ENCODE measurements at regions not wholly inside any gene's neighbourhood (a gene's known extent, or its start where the extent isn't known, plus 50 kb on each side); places are given as distances from the start of the nearest gene placed in this dataset.

DNA sequence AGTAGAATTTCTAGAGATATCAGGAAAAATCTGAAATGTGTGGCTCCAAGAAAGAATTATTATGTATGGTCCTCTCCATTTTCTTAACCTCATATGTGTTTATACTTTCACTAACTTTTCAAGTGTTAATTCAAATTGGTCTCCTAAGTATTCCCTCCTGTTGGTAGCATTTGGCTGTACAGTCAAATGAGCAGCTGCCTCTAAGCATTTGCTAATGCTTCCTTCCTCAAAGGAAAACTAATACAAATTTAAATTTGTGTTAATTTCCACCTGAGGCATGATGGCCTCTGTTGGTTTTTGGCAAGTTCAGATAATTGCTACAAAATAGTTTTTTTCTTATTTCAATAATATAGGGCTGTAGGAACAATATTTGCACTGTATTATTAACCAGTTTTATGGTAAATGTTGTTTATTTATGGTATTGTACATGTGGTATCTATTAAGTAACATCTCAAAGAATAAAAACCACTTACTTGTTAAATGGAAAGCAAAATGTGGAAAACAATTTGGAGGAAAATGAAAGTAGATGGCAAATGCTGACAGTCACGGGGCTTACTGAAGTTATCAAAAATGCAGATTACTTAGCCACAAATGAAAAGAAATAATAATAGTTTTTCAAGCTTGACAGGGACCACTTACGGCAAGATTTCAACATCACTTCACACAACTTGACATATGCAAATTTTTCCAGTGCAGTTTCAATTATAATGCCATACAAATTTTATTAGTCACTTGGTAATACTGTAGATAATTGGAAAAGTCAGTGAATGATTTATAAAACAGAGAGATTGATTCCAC is 299.3 kb upstream of the MEOX2 start:
- FAIRE-seq = no peak

DNA sequence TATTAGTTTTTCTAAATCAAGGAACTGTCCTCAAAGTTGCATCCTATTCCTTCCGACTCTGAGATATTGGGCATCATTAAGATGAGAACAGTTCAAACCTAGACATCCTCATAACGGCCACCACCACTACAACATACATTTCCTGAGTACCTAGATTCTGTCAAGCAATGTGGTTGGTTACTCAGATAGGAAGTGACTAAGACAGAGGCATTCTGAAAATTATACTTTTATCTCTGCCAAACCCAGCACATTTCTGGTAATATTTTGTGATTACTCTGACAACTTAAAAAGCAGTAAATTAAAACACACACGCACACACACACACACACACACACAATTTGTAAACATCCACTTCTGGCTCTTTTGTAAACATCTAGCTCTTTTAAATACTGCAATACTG is 291.2 kb upstream of the MEOX2 start:
- FAIRE-seq = no peak

GRCh38 chr7:15972862-15973275 is 286.4 kb upstream of the MEOX2 start:
- no peak for FAIRE-seq

DNA sequence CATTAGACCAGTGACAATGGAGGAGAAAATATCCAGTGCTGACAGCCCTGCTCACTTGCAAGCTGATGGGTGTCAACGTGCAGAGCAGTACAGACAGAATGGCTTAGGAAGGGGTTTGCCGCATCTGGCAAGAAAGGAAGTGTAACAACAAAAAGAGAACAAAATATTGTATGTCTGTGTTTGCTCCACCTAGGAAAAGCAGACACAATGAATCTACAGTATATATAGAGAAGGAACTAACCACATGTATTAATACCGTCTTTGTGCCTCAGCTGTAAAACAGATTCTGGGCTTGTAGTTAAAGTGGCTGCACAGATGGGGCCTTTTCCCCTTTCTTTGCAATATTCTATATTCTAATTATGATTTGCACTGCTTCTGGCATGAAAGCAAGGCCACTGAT is 281.1 kb upstream of the MEOX2 start:
- no peak for FAIRE-seq

DNA sequence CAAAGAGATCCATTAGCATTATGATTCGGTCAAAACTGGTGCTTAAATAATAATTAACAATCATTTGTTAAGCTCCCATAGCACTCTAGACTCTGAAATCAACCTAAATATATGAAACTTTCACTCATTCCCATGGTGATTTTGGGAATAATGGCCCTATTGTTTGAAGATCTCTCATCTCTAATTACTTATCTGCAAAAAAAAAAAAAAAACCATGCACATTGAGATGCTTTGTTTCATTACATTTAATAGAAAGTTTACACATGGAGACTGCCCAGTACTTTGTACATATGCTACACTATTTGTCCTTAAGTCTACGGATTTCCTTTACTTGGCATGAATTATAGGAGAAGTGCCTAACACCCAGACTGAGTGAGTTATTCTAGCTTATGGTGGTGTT is 280.6 kb upstream of the MEOX2 start:
- no peak for FAIRE-seq

DNA sequence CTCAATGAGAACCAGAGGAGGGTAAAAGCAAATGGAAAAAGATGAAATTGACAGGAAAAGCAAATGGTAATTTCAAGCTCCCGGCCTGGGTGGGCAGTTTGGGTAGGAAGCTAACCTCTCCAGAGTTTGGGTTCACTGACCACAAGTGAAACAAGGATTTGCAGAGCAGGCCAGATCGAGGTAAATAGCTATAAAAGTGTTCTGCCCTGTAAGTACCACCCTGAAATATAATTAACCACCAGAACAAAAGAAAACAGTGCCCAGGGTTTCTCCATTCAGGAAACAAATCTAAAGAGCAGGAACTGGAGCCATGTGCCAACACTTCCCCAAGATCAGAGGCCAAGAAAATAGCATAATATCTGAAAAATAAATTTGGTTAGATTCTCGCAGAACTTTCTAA is 276.7 kb upstream of the MEOX2 start:
- no peak for FAIRE-seq

DNA sequence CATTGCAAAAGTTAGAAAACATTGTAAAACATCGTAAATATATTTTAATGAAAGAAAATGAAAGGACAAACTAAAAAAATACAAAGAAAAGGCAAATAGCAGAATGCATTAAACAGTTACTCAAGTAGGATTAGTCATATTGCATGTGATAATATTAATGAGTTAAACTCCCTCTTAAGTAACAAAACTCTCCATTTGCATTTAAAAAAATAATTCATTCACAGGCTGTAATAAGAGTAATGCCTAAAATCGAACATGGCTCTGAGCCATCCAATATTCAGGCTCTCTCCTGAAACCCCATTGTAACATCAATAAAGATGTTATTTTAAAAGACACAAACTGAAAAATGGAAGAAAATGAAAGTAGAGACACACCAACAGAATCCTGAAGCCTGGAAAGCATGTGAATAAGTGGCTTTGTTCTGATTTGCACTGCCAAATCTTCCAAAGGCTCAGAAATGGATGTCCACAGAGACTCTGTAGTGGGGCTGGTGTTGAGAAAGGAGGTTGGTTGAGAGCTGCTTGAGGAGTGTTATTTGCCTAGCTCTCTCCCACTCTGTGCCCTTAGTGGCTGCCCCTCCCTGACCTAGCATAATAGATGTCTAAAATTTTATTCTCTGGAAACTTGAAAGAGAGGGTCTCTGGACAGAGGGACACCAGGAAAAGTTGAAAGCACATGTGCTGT is 268.3 kb upstream of the MEOX2 start:
- FAIRE-seq = no peak

DNA sequence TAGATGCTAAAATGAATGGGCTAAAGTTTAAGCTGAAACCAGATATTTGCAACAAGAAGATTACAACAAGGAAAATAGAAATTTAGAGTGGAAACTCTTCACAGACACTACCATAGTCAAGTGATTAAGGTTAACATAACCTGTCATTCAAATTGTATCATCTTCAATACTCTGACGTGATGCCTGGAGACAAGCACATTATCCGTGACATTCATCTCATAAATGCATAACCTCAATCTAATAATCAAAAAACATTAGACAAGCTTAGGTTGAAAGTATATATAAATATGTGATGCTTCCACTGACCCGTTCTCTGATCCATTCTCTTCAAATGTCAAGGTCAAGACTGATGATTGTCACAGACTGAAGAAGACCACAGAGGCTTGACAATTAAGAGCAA is 263.8 kb upstream of the MEOX2 start:
- no peak for FAIRE-seq

DNA sequence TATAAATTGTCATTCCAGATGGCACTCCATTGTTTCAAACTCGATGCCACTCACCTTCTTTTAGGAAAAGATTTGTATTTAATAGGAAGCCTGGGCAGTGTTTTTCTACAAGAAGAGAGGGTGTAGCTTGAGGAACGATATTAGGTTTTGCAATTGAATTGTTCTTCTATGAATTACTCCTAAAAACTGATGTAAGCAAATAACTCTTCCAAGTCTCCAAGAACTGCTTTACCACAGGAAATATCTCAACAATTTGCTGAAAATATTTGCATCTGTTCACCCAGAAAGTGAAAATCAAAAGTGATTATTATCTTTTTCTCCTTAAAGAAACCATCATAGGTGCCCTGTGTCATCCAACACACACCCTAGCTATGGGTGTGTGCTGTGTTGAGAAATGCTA is 261.3 kb upstream of the MEOX2 start:
- no peak for FAIRE-seq

DNA sequence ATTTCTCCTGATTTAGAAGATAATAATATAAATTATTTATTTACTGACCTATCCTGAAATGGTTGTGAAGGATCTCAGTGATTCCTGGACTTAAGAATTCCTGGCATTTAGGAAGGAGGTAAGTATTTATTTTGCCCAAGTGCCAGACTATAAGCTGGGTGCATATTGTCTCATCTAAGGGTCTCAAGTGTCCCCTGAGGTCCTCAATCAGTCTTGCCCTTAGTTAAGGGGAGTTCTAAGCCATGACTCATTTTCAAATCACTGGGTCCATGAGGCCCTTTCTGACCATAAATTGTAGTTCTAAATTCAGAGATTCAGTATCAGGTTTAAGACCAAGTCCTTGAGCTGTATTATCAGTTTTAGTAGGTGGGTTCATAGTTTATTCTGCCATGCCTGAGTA is 251.6 kb upstream of the MEOX2 start:
- FAIRE-seq = no peak

DNA sequence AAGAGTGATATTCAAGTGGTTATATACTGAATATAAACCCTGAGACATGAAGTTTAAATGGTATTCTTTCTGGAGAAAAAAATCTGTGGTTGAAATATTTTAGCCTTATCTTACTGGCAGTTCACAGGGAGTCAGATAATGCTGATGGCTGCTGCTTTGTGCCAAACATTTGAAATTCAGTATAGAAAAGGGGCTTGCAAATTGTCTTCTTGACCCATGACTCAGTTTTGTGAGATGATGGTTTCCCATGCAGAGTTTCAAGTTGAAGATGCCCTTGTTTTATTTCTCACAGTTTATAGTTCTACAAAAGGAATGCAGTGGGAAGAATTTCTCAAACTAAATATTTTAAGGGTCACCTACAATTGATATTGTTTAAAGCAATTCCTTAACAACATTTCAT is 251.1 kb upstream of the MEOX2 start:
- no peak for FAIRE-seq

DNA sequence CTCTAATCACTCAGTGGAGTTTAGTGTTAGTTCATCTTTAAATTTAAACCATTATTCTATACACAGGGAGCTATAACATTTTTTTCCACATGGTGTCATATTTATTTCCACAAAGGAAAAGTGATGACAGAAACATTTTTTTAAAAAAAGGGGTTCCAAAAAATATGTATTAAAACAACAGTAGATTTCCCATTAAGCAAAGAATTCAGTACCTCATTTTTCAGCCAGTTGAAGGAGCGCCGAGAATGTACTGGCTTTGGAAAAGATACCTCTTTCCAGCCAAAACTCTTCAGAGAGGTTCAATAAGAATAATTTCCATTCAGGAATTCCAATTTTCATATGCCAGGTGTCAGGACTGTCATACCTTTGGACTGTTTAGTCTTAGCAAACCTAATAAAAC is 250.5 kb upstream of the MEOX2 start:
- FAIRE-seq = no peak

GRCh38 chr7:15932318-15932717 is 245.8 kb upstream of the MEOX2 start:
- no peak for FAIRE-seq

GRCh38 chr7:15929411-15929810 is 242.9 kb upstream of the MEOX2 start:
- FAIRE-seq = no peak

GRCh38 chr7:15925608-15926007 is 239.1 kb upstream of the MEOX2 start:
- no peak for FAIRE-seq

- no peak for FAIRE-seq
Measured at GRCh38 chr7:15924910-15925309, 238.4 kb upstream of the MEOX2 start.

GRCh38 chr7:15922002-15922401 is 235.5 kb upstream of the MEOX2 start:
- no peak for FAIRE-seq

GRCh38 chr7:15921576-15921975 is 235.1 kb upstream of the MEOX2 start:
- no peak for FAIRE-seq

GRCh38 chr7:15920953-15921352 is 234.5 kb upstream of the MEOX2 start:
- FAIRE-seq = no peak

- FAIRE-seq = peak; percentile 35
Measured at GRCh38 chr7:15916681-15917380, 230.3 kb upstream of the MEOX2 start.

DNA sequence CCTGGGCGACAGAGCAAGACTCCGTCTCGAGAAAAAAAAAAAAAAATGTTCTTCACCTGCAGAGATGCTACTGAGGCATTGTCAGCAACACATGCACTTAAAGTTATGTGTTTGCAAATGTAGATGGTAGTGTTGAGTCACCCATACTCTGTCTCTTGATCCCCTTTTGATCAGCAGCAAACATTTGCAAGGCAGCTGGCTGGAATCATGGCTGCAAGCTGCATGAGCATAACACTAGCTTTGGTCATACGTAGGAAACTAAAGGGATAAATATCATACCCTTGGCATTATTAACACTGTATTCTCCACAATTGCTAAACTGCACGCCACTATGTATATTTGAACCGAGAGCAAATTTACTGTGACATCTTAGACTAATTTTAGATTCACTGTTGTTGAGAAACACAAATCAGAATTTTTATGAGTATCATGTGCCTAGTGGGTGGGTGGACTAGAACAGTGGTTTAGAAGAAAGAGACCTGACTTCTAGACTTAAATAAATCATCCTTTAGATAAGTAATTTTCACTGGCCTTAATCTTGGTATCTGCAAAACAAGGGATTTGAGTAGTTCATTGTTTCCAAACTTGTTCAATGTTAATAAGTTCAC is 229.3 kb upstream of the MEOX2 start:
- no peak for FAIRE-seq

DNA sequence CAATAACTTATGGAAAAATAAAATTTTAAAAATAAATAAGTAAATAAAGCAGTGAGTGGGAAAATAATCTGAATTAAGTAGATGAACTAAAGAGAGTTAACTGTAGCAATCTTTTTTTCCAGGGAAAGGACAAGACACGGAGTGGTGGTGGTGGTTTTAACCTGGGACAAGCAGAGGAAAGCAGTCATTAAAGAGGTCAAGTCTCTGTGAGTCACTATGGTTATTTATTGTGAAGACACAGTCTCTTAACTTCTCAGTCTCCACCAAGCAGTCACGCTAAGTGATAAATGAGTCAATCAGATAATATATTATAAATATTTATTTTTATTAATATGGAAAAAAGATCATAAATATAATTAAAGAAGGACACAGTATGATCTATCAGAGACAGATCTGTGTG is 228.1 kb upstream of the MEOX2 start:
- FAIRE-seq = no peak

- FAIRE-seq = no peak
Measured at GRCh38 chr7:15906436-15906835, 220.0 kb upstream of the MEOX2 start.

Measured in endometrium (tissue), 2 donors.